SK-N-SH treated with all-trans-retinoic acid at 6 μM for 48 hours (cell line): ENCODE measurements at regions not wholly inside any gene's neighbourhood (a gene's known extent, or its start where the extent isn't known, plus 50 kb on each side); places are given as distances from the start of the nearest gene placed in this dataset.
A peak's percentile ranks its signal among the peaks of the same experiment; 100 is the strongest.

ENCODE experiments used
- ARNTL ChIP-seq: fragments of 450-650 bp; formaldehyde crosslinking; IDR thresholded peaks from 2 replicates; pipeline ENCODE4 v1.5.0; 2020; ENCODE audit warnings: low read depth, mild to moderate bottlenecking, moderate library complexity, borderline replicate concordance
- BACH2 ChIP-seq: fragments of 250-450 bp; sonication (Bioruptor Pico); IDR thresholded peaks from 2 replicates; pipeline ENCODE4 v1.9.0; 2021; ENCODE audit warnings: mild to moderate bottlenecking, borderline replicate concordance
- GLIS3 ChIP-seq: fragments of 250-450 bp; sonication (Bioruptor Pico); IDR thresholded peaks from 2 replicates; pipeline ENCODE4 v1.5.0; 2020; ENCODE audit warnings: mild to moderate bottlenecking, moderate library complexity
- ISL1 ChIP-seq: fragments of 250-450 bp; sonication (Bioruptor Pico); IDR thresholded peaks from 2 replicates; pipeline ENCODE4 v2.1.2; 2022; ENCODE audit warnings: mild to moderate bottlenecking, moderate library complexity
- PATZ1 ChIP-seq: fragments of 250-450 bp; sonication (Bioruptor Pico); IDR thresholded peaks from 2 replicates; pipeline ENCODE4 v1.8.0; 2020; ENCODE audit warnings: mild to moderate bottlenecking, moderate library complexity, borderline replicate concordance
- POU6F1 ChIP-seq: fragments of 250-450 bp; sonication (Bioruptor Pico); IDR thresholded peaks from 2 replicates; pipeline ENCODE4 v1.8.0; 2021; ENCODE audit warnings: low read depth, mild to moderate bottlenecking, moderate library complexity, borderline replicate concordance
- RARB ChIP-seq: fragments of 250-450 bp; sonication (Bioruptor Pico); IDR thresholded peaks from 2 replicates; pipeline ENCODE4 v1.8.0; 2021; ENCODE audit warnings: mild to moderate bottlenecking, moderate library complexity
- TOX ChIP-seq: fragments of 250-450 bp; sonication (Bioruptor Pico); IDR thresholded peaks from 2 replicates; pipeline ENCODE4 v1.8.0; 2021; ENCODE audit warnings: mild to moderate bottlenecking, moderate library complexity, borderline replicate concordance
- ZC3H10 ChIP-seq: fragments of 250-450 bp; sonication (Bioruptor Pico); IDR thresholded peaks from 2 replicates; pipeline ENCODE4 v1.5.1; 2021; ENCODE audit warnings: mild to moderate bottlenecking, moderate library complexity
- ZFP3 ChIP-seq: fragments of 250-450 bp; sonication (Bioruptor Pico); IDR thresholded peaks from 2 replicates; pipeline ENCODE4 v1.5.0; 2020; ENCODE audit warnings: mild to moderate bottlenecking, moderate library complexity
- ZFP30 ChIP-seq: fragments of 450-650 bp; formaldehyde crosslinking; IDR thresholded peaks from 2 replicates; pipeline ENCODE4 v1.5.0; 2022; ENCODE audit warnings: mild to moderate bottlenecking, moderate library complexity

- TF ChIP-seq ZFP3 (CRISPR knock-in tag), result no peak
- TF ChIP-seq ISL1, result peak; percentile 77
- TF ChIP-seq PATZ1 (CRISPR knock-in tag), result no peak
- no peak for TF ChIP-seq POU6F1 (CRISPR knock-in tag)
- no peak for TF ChIP-seq ZFP30 (CRISPR knock-in tag)
- TF ChIP-seq ARNTL (CRISPR knock-in tag), result no peak
- no peak for TF ChIP-seq TOX (CRISPR knock-in tag)
- no peak for TF ChIP-seq RARB (CRISPR knock-in tag)
- no peak for TF ChIP-seq BACH2 (CRISPR knock-in tag)
- no peak for TF ChIP-seq ZC3H10
- no peak for TF ChIP-seq GLIS3
Measured at GRCh38 chr13:78323848-78324247, 279.5 kb downstream of the POU4F1 start.
